ENCODE measurements at regions not wholly inside any gene's neighbourhood (a gene's known extent, or its start where the extent isn't known, plus 50 kb on each side); places are given as distances from the start of the nearest gene placed in this dataset.

- TF ChIP-seq POLR2A (IDR thresholded peaks at IDR 0.05), result no peak
- no peak for TF ChIP-seq CTCF (IDR thresholded peaks at IDR 0.05)
Observed at GRCh38 chr6:168782187-168782751, 341.3 kb downstream of the SMOC2 start.
